Astrocyte (in vitro differentiated cells and primary cell): ENCODE measurements at regions not wholly inside any gene's neighbourhood (a gene's known extent, or its start where the extent isn't known, plus 50 kb on each side); places are given as distances from the start of the nearest gene placed in this dataset. TPM values are rescaled to one million over a fixed set of nuclear protein-coding genes. Genes with fewer than 3 reads are reported as not detected.

Experiments used
- DNase-seq: peaks from one replicate; pipeline ENCODE4 v3.0.0-alpha.2; 2010; ENCODE audit warnings: low read depth
- FAIRE-seq: peaks from 2 replicates; lab custom pipeline; 2011; peaks lifted over from hg19 to GRCh38; lab: Jason Lieb, UNC
- H2AFZ ChIP-seq: 2 replicates; pipeline ENCODE4 v1.6.0; 2012; ENCODE audit warnings: low read depth, low read length, inconsistent platforms
- H3K27ac ChIP-seq: 2 replicates; pipeline ENCODE4 v1.5.1; 2011; ENCODE audit warnings: low read depth, low read length, inconsistent platforms
- H3K27me3 ChIP-seq: 2 replicates; pipeline ENCODE4 v1.6.0; 2011; ENCODE audit warnings: low read length, inconsistent platforms; ENCODE audit not compliant: insufficient read depth
- H3K36me3 ChIP-seq: 2 replicates; pipeline ENCODE4 v1.5.1; 2011; ENCODE audit warnings: low read length, inconsistent platforms; ENCODE audit not compliant: insufficient read depth
- H3K4me1 ChIP-seq: 2 replicates; pipeline ENCODE4 v1.5.1; 2011; ENCODE audit warnings: low read length, inconsistent platforms; ENCODE audit not compliant: insufficient read depth
- H3K4me2 ChIP-seq: 2 replicates; pipeline ENCODE4 v1.6.0; 2012; ENCODE audit warnings: low read length, inconsistent platforms
- H3K4me3 ChIP-seq: 2 replicates; pipeline ENCODE4 v1.5.1; 2011; ENCODE audit warnings: low read depth, mild to moderate bottlenecking, low read length, inconsistent platforms; ENCODE audit not compliant: insufficient read depth
- H3K79me2 ChIP-seq: 2 replicates; pipeline ENCODE4 v1.6.0; 2012; ENCODE audit warnings: mild to moderate bottlenecking, low read length, inconsistent platforms; ENCODE audit not compliant: insufficient read depth
- H3K9ac ChIP-seq: 2 replicates; pipeline ENCODE4 v1.6.0; 2012; ENCODE audit warnings: mild to moderate bottlenecking, low read length, inconsistent platforms
- H3K9me3 ChIP-seq: 2 replicates; pipeline ENCODE4 v1.5.1; 2012; ENCODE audit warnings: low read depth, mild to moderate bottlenecking, low read length, inconsistent platforms; ENCODE audit not compliant: insufficient read depth
- H4K20me1 ChIP-seq: 2 replicates; pipeline ENCODE4 v1.6.0; 2012; ENCODE audit warnings: low read length, inconsistent platforms; ENCODE audit not compliant: insufficient read depth
- H3K27ac Mint-ChIP-seq: one replicate; pipeline ENCODE4 v1.8.0; 2021; ENCODE audit warnings: mild to moderate bottlenecking, mixed read lengths; ENCODE audit not compliant: unreplicated experiment
- H3K27me3 Mint-ChIP-seq: one replicate; pipeline ENCODE4 v1.8.0; 2021; ENCODE audit warnings: low read depth, mixed read lengths; ENCODE audit not compliant: unreplicated experiment
- H3K36me3 Mint-ChIP-seq: one replicate; pipeline ENCODE4 v1.8.0; 2021; ENCODE audit warnings: low read depth, mixed read lengths; ENCODE audit not compliant: unreplicated experiment
- H3K4me1 Mint-ChIP-seq: one replicate; pipeline ENCODE4 v1.8.0; 2021; ENCODE audit warnings: low read depth, mixed read lengths; ENCODE audit not compliant: unreplicated experiment
- H3K4me3 Mint-ChIP-seq: one replicate; pipeline ENCODE4 v1.8.0; 2021; ENCODE audit warnings: mild to moderate bottlenecking, moderate library complexity, mixed read lengths; ENCODE audit not compliant: unreplicated experiment
- H3K9me3 Mint-ChIP-seq: one replicate; pipeline ENCODE4 v1.8.0; 2021; ENCODE audit warnings: mild to moderate bottlenecking, mixed read lengths; ENCODE audit not compliant: unreplicated experiment
- CTCF ChIP-seq: IDR thresholded peaks from 2 replicates; pipeline ENCODE4 v1.5.1; 2011; ENCODE audit warnings: low read depth, mild to moderate bottlenecking, inconsistent platforms, low read length, moderate library complexity; ENCODE audit not compliant: insufficient read depth
- EZH2 ChIP-seq: IDR thresholded peaks from 2 replicates; pipeline ENCODE4 v1.6.1; 2012; ENCODE audit warnings: mild to moderate bottlenecking, low read length, inconsistent platforms; ENCODE audit not compliant: insufficient read depth
- microRNA-seq: library from miRNA; unstranded; fragments of <30 nt; microRNA quantifications from one replicate; pipeline ENCODE4 v1.2.0, GENCODE V29; 2020

GRCh38 chr20:57759724-57760123, 49.9 kb upstream of the PMEPA1 start:
- Histone ChIP-seq H3K4me2 (no peak overlapping the region), H3K79me2 (no peaks in the 10 kb centered on the region), H3K4me3 (no peak overlapping the region), H3K27ac (no peak overlapping the region), H3K27me3 (no peaks in the 10 kb centered on the region), H4K20me1 (no peaks in the 10 kb centered on the region), H2AFZ (no peak overlapping the region), H3K9me3 (peaks cover 16% of the 10 kb centered on the region), H3K36me3 (no peaks in the 10 kb centered on the region), H3K9ac (no peak overlapping the region), H3K4me1 (no peaks in the 10 kb centered on the region)
- Mint-ChIP-seq H3K27ac (no peak overlapping the region), H3K9me3 (peaks cover 22% of the 10 kb centered on the region), H3K27me3 (peaks cover 45% of the 10 kb centered on the region), H3K4me1 (peaks cover 9% of the 10 kb centered on the region), H3K36me3 (peaks cover 6% of the 10 kb centered on the region), H3K4me3 (no peak overlapping the region)
- TF ChIP-seq EZH2 = no peak
- no peak for TF ChIP-seq CTCF
- no peak for FAIRE-seq
- DNase-seq = no peak

Small RNA genes in the stretch of these regions (microRNA-seq; reads per million reads assigned to microRNA genes)
- gene MIR4532 = not detected
